ENCODE measurements at regions not wholly inside any gene's neighbourhood (a gene's known extent, or its start where the extent isn't known, plus 50 kb on each side); places are given as distances from the start of the nearest gene placed in this dataset.

- no peak for DNase-seq (ENCODE audit: low spot score)
- TF ChIP-seq CTCF (IDR thresholded peaks at IDR 0.05; ENCODE audit: extremely low read depth, missing control alignments): no peak
Measured at GRCh38 chr4:19689511-19689910, 562.2 kb upstream of the SLIT2 start.

GRCh38 chr4:19686456-19686855 is 565.2 kb upstream of the SLIT2 start:
- DNase-seq (ENCODE audit: low spot score): no peak
- no peak for TF ChIP-seq CTCF (IDR thresholded peaks at IDR 0.05; ENCODE audit: extremely low read depth, missing control alignments)

- DNase-seq (ENCODE audit: low spot score): no peak
- no peak for TF ChIP-seq CTCF (IDR thresholded peaks at IDR 0.05; ENCODE audit: extremely low read depth, missing control alignments)
Measured at GRCh38 chr4:19684084-19684483, 567.6 kb upstream of the SLIT2 start.

- no peak for TF ChIP-seq CTCF (IDR thresholded peaks at IDR 0.05; ENCODE audit: extremely low read depth, missing control alignments)
- DNase-seq (ENCODE audit: low spot score): no peak
Measured at GRCh38 chr4:19683426-19683825, 568.3 kb upstream of the SLIT2 start.

GRCh38 chr4:19677211-19677610 is 574.5 kb upstream of the SLIT2 start:
- no peak for DNase-seq (ENCODE audit: low spot score)
- no peak for TF ChIP-seq CTCF (IDR thresholded peaks at IDR 0.05; ENCODE audit: extremely low read depth, missing control alignments)

- no peak for TF ChIP-seq CTCF (IDR thresholded peaks at IDR 0.05; ENCODE audit: extremely low read depth, missing control alignments)
- no peak for DNase-seq (ENCODE audit: low spot score)
Measured at GRCh38 chr4:19675172-19675811, 576.4 kb upstream of the SLIT2 start.

GRCh38 chr4:19659101-19659500 is 592.6 kb upstream of the SLIT2 start:
- TF ChIP-seq CTCF (IDR thresholded peaks at IDR 0.05; ENCODE audit: extremely low read depth, missing control alignments): no peak
- DNase-seq (ENCODE audit: low spot score): no peak
